ENCODE measurements at regions not wholly inside any gene's neighbourhood (a gene's known extent, or its start where the extent isn't known, plus 50 kb on each side); places are given as distances from the start of the nearest gene placed in this dataset.

DNA sequence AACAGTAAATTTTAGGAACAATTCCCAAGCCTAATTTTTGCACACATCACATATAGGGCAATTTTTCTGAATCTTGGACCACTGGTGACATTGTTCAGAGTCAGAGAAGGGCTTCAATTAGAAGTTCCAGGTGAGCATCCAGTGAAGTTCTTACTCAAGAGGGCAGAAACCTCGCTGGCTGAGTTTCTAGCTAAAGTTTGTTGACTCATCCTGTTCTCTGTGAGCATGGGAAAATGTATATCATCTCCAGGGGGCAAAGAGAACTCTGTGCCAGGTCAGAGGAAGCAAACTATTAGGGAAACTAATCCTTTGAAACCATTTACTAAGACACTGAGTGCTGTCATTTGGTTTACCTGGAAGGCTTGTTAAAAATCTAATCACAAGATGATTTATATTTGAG is 695.6 kb upstream of the IGFBP3 start:
- no peak overlapping the region for H3K4me3 ChIP-seq (ENCODE audit: insufficient read depth, low read depth, low read length)
- no peak overlapping the region for H3K18ac ChIP-seq (ENCODE audit: low read depth, low read length)
- no peak overlapping the region for H4K8ac ChIP-seq (ENCODE audit: low read depth in 2 of 2, low read length in 2 of 2)
- peak; percentile 34 for DNase-seq
- intact Hi-C loops (cut with micrococcal nuclease) = no loop called here
- no peak overlapping the region for H3K23ac ChIP-seq (ENCODE audit: low read depth, low read length)
- TF ChIP-seq, protein P1, sequence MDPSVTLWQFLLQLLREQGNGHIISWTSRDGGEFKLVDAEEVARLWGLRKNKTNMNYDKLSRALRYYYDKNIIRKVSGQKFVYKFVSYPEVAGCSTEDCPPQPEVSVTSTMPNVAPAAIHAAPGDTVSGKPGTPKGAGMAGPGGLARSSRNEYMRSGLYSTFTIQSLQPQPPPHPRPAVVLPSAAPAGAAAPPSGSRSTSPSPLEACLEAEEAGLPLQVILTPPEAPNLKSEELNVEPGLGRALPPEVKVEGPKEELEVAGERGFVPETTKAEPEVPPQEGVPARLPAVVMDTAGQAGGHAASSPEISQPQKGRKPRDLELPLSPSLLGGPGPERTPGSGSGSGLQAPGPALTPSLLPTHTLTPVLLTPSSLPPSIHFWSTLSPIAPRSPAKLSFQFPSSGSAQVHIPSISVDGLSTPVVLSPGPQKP (IDR thresholded peaks at IDR 0.05; ENCODE audit: borderline replicate concordance, low read depth, low read length) = no peak
- TF ChIP-seq RAD21 (IDR thresholded peaks at IDR 0.05; ENCODE audit: low read length) (no peak), BHLHE40 (IDR thresholded peaks at IDR 0.05; ENCODE audit: low read depth, low read length) (no peak), NFE2L2 (IDR thresholded peaks at IDR 0.05; ENCODE audit: low read depth, low read length) (no peak), CHD1 (IDR thresholded peaks at IDR 0.05; ENCODE audit: low read depth, low read length) (no peak), CEBPB (IDR thresholded peaks at IDR 0.05; ENCODE audit: low read depth, low read length) (no peak), MAZ (IDR thresholded peaks at IDR 0.05; ENCODE audit: borderline replicate concordance, low read depth, low read length) (no peak), MAFK (IDR thresholded peaks at IDR 0.05; ENCODE audit: low read depth, low read length) (no peak), MXI1 (IDR thresholded peaks at IDR 0.05; ENCODE audit: borderline replicate concordance, low read depth, low read length) (no peak), RCOR1 (IDR thresholded peaks at IDR 0.05; ENCODE audit: insufficient replicate concordance, low read length) (no peak), FOS (IDR thresholded peaks at IDR 0.05; ENCODE audit: low read depth, low read length) (no peak), SMC3 (IDR thresholded peaks at IDR 0.05; ENCODE audit: low read depth, low read length) (no peak)
- TF ChIP-seq, protein P2, sequence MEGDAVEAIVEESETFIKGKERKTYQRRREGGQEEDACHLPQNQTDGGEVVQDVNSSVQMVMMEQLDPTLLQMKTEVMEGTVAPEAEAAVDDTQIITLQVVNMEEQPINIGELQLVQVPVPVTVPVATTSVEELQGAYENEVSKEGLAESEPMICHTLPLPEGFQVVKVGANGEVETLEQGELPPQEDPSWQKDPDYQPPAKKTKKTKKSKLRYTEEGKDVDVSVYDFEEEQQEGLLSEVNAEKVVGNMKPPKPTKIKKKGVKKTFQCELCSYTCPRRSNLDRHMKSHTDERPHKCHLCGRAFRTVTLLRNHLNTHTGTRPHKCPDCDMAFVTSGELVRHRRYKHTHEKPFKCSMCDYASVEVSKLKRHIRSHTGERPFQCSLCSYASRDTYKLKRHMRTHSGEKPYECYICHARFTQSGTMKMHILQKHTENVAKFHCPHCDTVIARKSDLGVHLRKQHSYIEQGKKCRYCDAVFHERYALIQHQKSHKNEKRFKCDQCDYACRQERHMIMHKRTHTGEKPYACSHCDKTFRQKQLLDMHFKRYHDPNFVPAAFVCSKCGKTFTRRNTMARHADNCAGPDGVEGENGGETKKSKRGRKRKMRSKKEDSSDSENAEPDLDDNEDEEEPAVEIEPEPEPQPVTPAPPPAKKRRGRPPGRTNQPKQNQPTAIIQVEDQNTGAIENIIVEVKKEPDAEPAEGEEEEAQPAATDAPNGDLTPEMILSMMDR (conservative IDR thresholded peaks at IDR 0.05; ENCODE audit: low read depth, low read length) = no peak
- TF ChIP-seq, protein P3, sequence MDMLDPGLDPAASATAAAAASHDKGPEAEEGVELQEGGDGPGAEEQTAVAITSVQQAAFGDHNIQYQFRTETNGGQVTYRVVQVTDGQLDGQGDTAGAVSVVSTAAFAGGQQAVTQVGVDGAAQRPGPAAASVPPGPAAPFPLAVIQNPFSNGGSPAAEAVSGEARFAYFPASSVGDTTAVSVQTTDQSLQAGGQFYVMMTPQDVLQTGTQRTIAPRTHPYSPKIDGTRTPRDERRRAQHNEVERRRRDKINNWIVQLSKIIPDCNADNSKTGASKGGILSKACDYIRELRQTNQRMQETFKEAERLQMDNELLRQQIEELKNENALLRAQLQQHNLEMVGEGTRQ (IDR thresholded peaks at IDR 0.05; ENCODE audit: low read depth, low read length) = no peak
- H2AFZ ChIP-seq (replicated peaks; ENCODE audit: low read length, poor library complexity) = no peak overlapping the region
- no TSS peak for BruUV-seq (replicated peaks)
- ChIA-PET POLR2A (ENCODE audit: unreplicated experiment) (no interaction called here), CTCF (no interaction called here)
- no peak for ATAC-seq (ENCODE audit: low read depth)
- no peaks in the 10 kb centered on the region for H3K4me1 ChIP-seq (ENCODE audit: control insufficient read depth, insufficient read depth, low read length)
- no peaks in the 10 kb centered on the region for H3K79me1 ChIP-seq (ENCODE audit: low read depth in 1 of 2, low read length in 2 of 2)
- H2BK120ac ChIP-seq (ENCODE audit: low read depth, low read length) = no peak overlapping the region
- no peak overlapping the region for H2AK5ac ChIP-seq (ENCODE audit: low read depth, low read length)
- in situ Hi-C loops (cut with MboI; ENCODE audit: low sequenced_read_pairs) = no loop called here
- H3K9me1 ChIP-seq (ENCODE audit: insufficient read depth, low read length) = no peaks in the 10 kb centered on the region
- H4K20me1 ChIP-seq (ENCODE audit: insufficient read depth, low read length) = no peaks in the 10 kb centered on the region
- no peaks in the 10 kb centered on the region for H3K36me3 ChIP-seq (ENCODE audit: control insufficient read depth, insufficient read depth, low read length)
- H4K5ac ChIP-seq (ENCODE audit: low read depth, low read length) = no peak overlapping the region
- no peak overlapping the region for H2AK9ac ChIP-seq (replicated peaks; ENCODE audit: low read depth, low read length, poor library complexity)
- H2BK15ac ChIP-seq (ENCODE audit: low read depth, low read length) = no peak overlapping the region
- no peak overlapping the region for H2BK20ac ChIP-seq (ENCODE audit: low read depth, low read length)
- H3K14ac ChIP-seq (replicated peaks; ENCODE audit: low read depth, low read length) = no peak overlapping the region
- H3K27me3 ChIP-seq (ENCODE audit: control insufficient read depth, insufficient read depth, low read length) = no peaks in the 10 kb centered on the region
- H3K56ac ChIP-seq (ENCODE audit: extremely low read depth, insufficient read depth, low read length) = no peak overlapping the region
- no peak overlapping the region for H3K27ac ChIP-seq (ENCODE audit: insufficient read depth, low read length)
- no peaks in the 10 kb centered on the region for H3K9me3 ChIP-seq (ENCODE audit: control insufficient read depth, insufficient read depth, low read length)
- WGBS, 2 experiments (ENCODE audit: extremely low coverage in 2 of 2, insufficient read length in 1 of 2) = no CpG with 5 or more reads among the region's 1 CpG
- no peak overlapping the region for H3K4me2 ChIP-seq (ENCODE audit: low read depth, low read length)
- no peak overlapping the region for H3K9ac ChIP-seq (ENCODE audit: low read depth, low read length)
- no peak overlapping the region for H3K4ac ChIP-seq (ENCODE audit: low read depth, low read length)
- dilution Hi-C loops (cut with HindIII; ENCODE audit: low sequenced_read_pairs, unreplicated experiment) = no loop called here
- no peak overlapping the region for H2BK5ac ChIP-seq (ENCODE audit: low read depth, low read length, poor library complexity, severe bottlenecking)
- no peak overlapping the region for H4K91ac ChIP-seq (ENCODE audit: insufficient read depth, low read depth, low read length)

All from IMR-90 (cell line).